ENCODE measurements at regions not wholly inside any gene's neighbourhood (a gene's known extent, or its start where the extent isn't known, plus 50 kb on each side); places are given as distances from the start of the nearest gene placed in this dataset.

DNA sequence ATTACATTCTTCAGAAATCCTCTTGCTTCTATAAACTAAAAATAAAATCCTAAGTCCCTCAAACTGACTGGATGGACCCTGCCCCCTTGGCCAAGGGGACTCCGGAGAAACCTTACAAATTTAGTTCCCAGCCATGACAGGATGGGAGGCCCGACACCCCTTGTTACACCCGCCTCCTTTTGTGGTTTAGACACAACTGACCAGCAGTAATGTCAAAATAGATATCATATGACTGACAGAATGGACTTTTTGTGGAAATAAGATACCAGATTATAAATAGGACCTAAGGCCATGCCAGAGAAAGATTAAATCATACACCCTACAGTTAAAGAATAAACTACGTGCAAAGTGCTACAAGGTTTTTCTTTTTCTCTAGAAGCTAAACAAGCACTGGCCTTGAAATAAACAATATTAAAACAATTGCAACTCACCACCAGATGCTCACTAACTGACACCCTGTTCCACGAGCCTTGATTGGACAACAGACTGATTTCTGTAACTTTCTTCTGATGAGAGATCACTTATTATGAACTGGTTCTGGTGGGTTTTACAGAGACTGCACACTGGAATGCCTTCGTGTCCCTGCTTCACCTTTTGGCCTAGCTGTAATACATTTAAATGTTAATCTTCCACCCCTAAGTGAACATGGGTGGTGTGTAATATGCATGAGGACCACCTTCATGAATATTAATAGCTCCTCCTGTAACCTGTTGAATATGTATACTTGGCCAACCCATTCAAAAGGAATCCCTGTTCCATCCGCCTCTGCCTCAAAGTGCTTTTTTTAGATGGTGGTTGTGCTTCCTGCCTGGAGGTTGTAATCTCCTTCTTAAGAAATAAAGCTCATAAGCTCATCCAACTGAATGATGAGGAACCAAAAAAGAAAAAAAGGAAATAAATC lies 99.6 kb downstream of the ODF2L start:
- in situ Hi-C loops (cut with HindIII; ENCODE audit: low sequenced_read_pairs): no loop called here
- no peak overlapping the region for H3K4me3 ChIP-seq (ENCODE audit: low read depth, low read length)
- DNase-seq (ENCODE audit: low read depth, low spot score): no peak
- TF ChIP-seq, protein P1, sequence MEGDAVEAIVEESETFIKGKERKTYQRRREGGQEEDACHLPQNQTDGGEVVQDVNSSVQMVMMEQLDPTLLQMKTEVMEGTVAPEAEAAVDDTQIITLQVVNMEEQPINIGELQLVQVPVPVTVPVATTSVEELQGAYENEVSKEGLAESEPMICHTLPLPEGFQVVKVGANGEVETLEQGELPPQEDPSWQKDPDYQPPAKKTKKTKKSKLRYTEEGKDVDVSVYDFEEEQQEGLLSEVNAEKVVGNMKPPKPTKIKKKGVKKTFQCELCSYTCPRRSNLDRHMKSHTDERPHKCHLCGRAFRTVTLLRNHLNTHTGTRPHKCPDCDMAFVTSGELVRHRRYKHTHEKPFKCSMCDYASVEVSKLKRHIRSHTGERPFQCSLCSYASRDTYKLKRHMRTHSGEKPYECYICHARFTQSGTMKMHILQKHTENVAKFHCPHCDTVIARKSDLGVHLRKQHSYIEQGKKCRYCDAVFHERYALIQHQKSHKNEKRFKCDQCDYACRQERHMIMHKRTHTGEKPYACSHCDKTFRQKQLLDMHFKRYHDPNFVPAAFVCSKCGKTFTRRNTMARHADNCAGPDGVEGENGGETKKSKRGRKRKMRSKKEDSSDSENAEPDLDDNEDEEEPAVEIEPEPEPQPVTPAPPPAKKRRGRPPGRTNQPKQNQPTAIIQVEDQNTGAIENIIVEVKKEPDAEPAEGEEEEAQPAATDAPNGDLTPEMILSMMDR (IDR thresholded peaks at IDR 0.05; ENCODE audit: low read depth, low read length): no peak

DNA sequence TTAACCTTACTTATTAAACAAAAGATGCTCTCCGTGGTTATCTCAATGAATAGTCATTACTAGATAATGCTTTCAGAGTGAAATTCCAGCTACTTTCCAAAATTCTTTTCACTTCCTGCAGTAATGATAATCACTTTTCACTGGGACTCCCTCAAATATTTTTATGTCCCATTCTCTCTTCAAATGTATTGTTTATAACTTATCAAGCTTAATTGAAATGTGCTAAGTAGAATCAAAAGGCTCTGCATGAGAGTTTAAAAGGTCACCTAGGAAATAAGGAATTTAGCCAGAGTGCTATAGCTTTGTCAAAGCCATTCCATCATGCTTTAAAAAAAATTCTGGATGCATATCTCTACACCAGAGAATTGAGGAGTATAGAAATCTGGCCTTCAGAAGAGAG lies 106.4 kb downstream of the ODF2L start:
- no peak overlapping the region for H3K4me3 ChIP-seq (ENCODE audit: low read depth, low read length)
- DNase-seq (ENCODE audit: low read depth, low spot score): no peak
- in situ Hi-C loops (cut with HindIII; ENCODE audit: low sequenced_read_pairs): no loop called here
- TF ChIP-seq, protein P1 (IDR thresholded peaks at IDR 0.05; ENCODE audit: low read depth, low read length): no peak

DNA sequence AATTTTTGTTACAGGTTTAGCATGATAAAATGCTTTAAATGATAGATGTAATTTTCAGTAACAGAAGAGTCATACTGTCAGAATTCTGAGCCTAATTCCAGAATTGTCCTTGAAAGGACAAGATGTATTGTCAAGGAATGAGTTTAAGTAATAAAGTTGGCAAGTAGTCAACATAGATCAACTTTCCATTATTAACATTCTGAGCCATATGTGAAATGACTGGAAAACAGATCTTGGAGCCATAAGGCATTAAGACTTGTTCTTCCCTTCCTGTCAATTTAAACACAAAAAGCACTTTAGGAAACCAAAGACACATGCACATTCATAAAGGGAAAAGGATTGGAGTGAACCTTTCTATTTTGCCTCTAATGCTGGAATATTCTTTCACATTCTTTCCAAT lies 107.0 kb downstream of the ODF2L start:
- TF ChIP-seq, protein P1 (IDR thresholded peaks at IDR 0.05; ENCODE audit: low read depth, low read length): no peak
- no peak for DNase-seq (ENCODE audit: low read depth, low spot score)
- no peak overlapping the region for H3K4me3 ChIP-seq (ENCODE audit: low read depth, low read length)
- in situ Hi-C loops (cut with HindIII; ENCODE audit: low sequenced_read_pairs): no loop called here

DNA sequence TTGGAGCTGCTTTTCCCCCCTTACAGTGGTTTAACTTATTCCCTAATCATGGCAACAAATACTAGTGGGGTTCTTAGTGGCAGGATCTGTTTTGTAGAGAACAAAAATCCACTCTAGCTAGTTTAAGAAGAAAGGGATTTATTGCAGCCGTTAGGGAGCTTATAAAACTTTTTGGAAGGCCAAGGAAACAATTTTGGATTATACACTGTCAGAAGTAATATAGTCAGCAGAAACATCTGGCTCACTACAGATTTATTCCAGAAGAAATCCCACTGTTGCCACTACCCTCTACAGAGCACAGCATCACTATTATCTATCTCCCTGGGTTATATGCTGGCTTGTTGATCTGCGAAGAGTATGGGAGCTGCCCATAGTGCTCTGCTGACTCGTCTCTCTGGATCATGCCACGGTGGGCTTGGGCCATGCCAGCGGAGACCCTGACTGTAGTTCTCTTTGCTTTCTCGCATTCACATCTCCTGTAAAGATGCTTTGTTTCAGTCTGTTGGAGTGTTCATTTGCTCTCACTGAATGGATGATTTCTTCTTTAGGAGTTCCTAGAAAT lies 107.5 kb downstream of the ODF2L start:
- TF ChIP-seq, protein P1 (IDR thresholded peaks at IDR 0.05; ENCODE audit: low read depth, low read length): no peak
- H3K4me3 ChIP-seq (ENCODE audit: low read depth, low read length): no peak overlapping the region
- DNase-seq (ENCODE audit: low read depth, low spot score): no peak
- in situ Hi-C loops (cut with HindIII; ENCODE audit: low sequenced_read_pairs): no loop called here

DNA sequence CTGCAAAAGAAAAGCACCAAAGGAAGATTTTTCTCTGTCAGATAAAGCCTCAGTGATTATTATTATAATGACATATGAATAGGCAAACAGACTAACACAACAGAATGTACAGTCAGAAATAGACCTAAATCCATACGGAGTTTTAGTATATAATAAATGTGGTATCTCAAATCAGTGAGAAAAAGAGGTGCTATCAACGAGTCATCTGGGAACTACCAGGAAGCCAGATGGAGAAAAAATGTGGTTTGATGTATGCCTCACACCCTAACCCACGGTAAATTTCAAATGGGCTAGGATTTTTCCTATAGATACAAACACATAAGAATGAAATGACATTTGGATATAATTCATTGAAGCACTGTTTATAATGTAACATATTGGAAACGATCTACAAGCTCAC lies 110.3 kb downstream of the ODF2L start:
- no peak overlapping the region for H3K4me3 ChIP-seq (ENCODE audit: low read depth, low read length)
- DNase-seq (ENCODE audit: low read depth, low spot score): no peak
- TF ChIP-seq, protein P1 (IDR thresholded peaks at IDR 0.05; ENCODE audit: low read depth, low read length): no peak
- in situ Hi-C loops (cut with HindIII; ENCODE audit: low sequenced_read_pairs): no loop called here

DNA sequence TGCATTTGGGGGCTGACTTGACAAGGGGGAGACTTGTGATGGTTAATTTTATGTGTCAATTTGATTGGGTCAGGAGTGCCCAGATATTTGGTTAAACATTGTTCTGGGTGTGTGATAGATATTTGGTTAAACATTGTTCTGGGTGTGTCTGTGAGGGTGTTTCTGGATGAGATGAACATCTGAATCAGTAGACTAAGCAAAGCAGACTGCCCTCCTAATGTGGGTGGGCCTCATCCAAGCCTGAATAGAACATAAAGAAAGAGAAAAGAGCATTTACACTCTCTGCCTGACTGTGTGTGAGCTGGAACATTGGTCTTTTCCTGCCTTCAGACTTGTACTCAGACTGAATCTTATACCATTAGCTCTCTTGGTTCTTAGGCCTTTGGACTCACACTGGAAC lies 113.5 kb downstream of the ODF2L start:
- in situ Hi-C loops (cut with HindIII; ENCODE audit: low sequenced_read_pairs): no loop called here
- H3K4me3 ChIP-seq (ENCODE audit: low read depth, low read length): no peak overlapping the region
- TF ChIP-seq, protein P1 (IDR thresholded peaks at IDR 0.05; ENCODE audit: low read depth, low read length): no peak
- no peak for DNase-seq (ENCODE audit: low read depth, low spot score)

All from astrocyte of the spinal cord (primary cell).